Dermis microvascular lymphatic vessel endothelial cell (primary cell): ENCODE measurements at regions not wholly inside any gene's neighbourhood (a gene's known extent, or its start where the extent isn't known, plus 50 kb on each side); places are given as distances from the start of the nearest gene placed in this dataset.
A peak's percentile ranks its signal among the peaks of the same experiment; 100 is the strongest.

Experiments used
- DNase-seq, 2 donors: peaks; one replicate each; pipeline versions ENCODE4 v3.0.0 to v3.0.0-alpha.2; 2010; ENCODE audit warnings: low read depth in 2 of 2

DNA sequence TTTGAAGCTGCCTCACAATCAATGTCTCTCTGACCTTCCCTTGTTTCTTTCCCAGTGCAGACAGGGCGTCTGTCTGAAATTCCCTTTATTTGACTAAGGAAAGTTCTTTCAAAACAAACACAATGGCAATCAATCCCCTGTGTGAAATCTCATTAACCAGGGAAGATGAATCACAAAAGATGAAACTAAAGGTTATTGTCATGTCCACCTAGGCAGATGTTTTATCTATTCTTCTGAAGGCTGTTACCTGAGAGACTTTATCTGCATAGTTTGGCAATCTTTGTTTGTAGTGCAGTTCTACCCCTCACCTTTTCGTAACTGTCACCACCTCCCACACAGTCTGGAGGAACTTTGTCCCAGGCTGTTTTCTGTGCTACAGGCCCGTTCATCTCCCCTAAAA, 217.5 kb upstream of the RIOK2 start:
- DNase-seq, result no peak

GRCh38 chr5:97405941-97406340, 222.9 kb upstream of the RIOK2 start:
- no peak for DNase-seq

GRCh38 chr5:97406946-97407676, 224.1 kb upstream of the RIOK2 start:
- DNase-seq, result no peak

DNA sequence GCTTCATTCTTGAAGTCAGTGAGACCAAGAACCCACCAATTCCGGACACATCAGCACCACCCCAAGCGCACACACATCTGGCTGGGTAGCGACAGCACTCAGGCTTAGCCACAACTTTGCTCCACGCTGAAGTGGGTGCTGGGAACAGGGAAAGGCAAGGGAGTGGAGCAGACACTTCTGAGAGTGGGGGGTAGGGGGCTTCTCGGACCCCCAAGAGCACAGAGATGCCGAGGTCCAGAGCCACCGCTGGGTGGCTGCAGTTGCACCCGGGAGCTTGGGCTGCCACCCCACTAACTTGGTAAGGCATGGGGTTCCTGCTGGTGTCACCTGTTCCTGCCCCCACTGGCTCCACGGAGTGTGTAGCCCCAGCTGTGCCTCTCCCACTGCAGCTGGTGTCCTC, 225.3 kb upstream of the RIOK2 start:
- no peak for DNase-seq

- no peak for DNase-seq
Observed at GRCh38 chr5:97412959-97413358, 229.9 kb upstream of the RIOK2 start.

DNA sequence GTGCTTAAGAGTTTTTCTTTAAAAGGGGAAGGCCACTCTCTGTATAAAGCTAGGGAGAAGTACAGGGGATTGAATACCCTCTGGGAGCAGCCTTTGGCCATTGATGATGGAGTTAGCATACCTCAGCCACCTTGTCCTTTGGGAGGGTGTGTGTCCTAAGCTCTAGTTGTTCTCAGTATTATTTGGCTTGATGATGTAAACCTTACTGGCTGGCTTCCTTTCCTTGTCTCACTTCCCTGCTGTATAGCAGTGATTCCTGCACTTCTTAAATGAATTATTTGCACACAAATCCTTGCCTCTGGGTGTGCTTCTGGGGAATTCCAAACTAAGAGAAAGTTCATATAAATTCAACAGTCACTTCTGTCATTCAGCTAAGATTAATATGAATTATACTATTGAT, 234.9 kb upstream of the RIOK2 start:
- DNase-seq, result no peak

GRCh38 chr5:97418462-97418861, 235.4 kb upstream of the RIOK2 start:
- no peak for DNase-seq

- no peak for DNase-seq
Observed at GRCh38 chr5:97420646-97421045, 237.6 kb upstream of the RIOK2 start.

DNA sequence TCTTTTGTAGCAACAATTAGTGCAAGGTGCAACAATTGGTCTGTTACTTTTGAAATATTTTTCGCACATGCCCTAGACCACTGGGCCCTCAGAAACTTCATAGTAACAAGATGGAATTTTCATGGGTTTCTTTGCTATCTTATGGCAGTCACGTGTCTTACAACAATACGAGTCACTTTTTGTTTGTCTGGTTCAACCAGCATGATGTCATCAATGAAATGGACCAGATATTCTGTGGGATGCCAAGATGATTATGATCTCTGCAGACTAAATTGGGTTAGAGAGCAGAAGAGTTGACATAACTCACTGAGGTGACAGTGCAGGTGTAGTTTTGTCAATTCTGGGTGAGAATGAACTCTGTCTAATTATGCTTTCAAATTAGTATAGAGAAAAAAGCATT, 239.6 kb upstream of the RIOK2 start:
- DNase-seq, result no peak

GRCh38 chr5:97425511-97425910, 242.5 kb upstream of the RIOK2 start:
- peak in 1 of 2 donors; percentile 6 for DNase-seq

DNA sequence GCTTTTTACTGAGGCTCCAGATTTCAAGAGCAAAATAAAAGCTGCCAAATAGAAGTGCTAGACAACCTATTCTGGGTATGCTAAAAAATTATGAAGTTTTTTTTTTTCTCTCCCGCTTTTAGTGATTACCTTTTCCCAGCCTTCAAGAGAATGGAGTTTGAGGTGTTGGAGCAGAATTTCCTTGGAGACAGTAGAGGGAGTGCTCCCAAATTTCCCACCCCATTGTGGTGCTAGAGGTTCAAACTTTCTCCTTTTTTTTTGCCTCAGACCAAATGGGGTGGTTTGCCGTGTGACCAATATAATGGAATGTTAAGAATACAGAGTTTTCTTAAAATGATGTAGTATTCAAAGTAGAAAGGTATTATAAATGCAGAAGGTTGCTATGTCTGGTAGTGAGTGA, 244.2 kb upstream of the RIOK2 start:
- no peak for DNase-seq

GRCh38 chr5:97434021-97434420, 251.0 kb upstream of the RIOK2 start:
- DNase-seq, result no peak

DNA sequence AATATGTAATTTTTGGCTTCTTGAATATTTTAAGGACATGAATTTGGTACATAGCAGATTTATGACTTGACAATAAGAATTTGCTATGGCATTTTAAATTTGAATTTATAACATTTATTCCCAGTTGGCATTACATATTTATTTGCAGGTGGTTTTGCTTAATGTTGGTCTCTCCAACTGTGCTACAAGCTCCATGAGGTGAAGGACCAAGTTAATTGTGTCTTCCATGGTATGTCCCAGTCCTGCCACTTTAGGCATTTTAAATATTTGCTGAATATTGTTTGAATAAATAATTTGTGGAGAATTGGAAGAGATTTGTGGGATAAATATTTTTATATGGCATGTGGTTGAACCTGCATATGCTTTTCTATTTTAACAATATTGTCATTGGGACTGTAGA, 253.4 kb upstream of the RIOK2 start:
- no peak for DNase-seq

GRCh38 chr5:97443740-97444139, 260.7 kb upstream of the RIOK2 start:
- DNase-seq, result no peak

GRCh38 chr5:97449172-97449571, 266.1 kb upstream of the RIOK2 start:
- no peak for DNase-seq

DNA sequence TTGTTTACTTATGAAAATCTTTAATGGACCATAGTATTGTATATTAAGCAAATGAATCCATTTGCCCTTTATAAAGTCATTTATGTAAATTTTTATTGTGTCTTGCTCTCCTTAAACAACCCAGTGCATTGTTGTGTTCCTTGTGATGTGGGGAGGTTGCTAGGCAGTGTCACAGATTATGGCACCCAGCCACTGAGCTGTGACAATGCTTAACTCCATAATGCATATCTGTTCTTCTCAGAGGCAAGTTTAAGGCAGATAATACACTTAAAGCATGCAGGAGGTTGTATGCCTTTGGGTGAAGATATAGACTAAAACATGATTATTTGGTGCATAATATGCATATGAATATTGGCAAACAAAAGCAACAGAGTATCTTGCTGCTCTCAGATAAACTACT, 269.6 kb upstream of the RIOK2 start:
- no peak for DNase-seq

DNA sequence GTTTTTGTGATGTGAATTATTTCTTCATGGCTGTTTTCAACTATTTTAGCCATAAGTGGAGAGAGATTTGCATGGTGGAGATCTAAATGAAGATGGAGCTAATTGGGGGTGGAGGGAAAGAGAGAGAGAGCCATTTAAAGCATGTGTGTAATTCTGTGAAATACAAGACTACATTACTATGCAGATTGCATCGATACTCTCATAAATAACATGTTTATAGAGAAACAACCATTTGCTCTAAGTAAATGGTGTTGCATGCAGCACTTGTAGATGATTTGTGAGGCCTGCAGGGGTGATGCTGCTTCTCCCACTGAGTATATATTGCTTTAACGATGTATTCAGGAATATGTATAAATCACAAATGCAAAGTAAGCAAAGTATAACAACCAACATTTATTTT, 270.2 kb upstream of the RIOK2 start:
- DNase-seq, result no peak

- no peak for DNase-seq
Observed at GRCh38 chr5:97454015-97454414, 271.0 kb upstream of the RIOK2 start.

DNA sequence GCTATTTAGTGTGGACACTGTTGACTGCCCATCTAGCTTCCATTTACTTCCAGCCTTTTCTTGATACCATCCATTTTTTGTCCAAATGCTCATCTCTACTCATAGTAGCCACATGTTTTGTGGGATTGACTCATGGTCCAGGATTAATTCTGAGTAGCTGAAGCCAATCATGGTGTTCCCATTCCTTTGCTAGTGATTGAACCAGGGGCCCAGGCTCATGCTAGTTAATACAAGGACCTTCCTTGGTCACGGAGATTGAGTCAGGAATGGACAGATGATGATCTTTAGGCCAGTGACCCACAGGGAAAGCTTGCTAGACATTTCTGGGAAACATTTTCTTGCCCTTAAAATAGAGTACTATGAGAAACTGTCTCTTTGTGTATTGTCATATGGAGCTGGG, 272.9 kb upstream of the RIOK2 start:
- DNase-seq, result no peak

GRCh38 chr5:97458851-97459250, 275.8 kb upstream of the RIOK2 start:
- no peak for DNase-seq

DNA sequence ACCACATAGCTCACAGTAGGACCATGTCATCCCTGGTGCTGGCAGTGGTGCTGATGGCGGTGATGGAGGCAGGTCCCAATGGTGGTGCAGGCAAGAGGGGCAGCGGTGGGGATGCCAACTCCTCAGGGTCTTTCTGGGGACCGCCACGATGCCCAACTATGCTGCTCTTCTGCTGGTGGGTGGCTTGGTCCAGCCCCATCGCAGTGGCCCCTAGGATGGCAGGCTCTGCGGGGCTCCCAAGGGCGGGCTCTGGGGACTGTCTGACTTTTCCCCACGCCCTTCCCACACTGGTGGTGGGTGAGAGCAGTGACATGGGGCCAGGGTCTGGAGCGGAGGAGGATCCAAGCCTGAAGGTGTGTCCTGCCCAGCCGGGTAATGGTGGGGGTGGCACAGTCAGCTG, 288.9 kb upstream of the RIOK2 start:
- no peak for DNase-seq

- no peak for DNase-seq
Observed at GRCh38 chr5:97475847-97476246, 292.8 kb upstream of the RIOK2 start.

DNA sequence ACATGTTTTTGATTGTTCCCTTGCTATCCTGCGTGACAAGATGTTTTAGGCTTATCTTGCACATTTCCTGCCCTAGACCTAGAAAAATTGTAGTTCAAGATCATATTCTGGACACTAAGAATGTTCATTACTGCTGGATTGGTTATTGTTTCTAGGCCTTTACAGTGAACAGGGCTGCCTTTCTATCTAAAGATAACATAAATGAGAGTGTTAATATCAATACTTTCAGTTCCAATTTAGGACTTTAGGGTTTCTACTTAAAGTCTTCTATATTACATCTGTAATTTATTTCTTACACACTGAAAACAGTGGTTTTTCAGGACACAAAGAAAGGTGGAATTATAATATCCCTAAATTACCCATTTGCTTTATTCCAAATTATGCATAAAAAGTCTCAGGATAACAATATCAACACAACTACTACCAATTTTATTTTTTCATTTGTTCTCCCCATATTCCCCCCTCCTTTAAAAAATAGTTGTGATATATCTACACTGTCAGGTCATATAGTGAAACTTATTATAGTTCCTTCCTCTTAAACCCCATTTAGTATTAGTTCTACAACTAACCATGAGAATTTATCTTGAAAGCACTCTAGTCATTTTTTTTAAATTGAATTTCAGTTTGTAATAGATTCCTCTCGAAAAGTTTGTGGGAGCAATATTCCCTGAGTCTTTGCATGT, 293.9 kb upstream of the RIOK2 start:
- DNase-seq, result no peak

DNA sequence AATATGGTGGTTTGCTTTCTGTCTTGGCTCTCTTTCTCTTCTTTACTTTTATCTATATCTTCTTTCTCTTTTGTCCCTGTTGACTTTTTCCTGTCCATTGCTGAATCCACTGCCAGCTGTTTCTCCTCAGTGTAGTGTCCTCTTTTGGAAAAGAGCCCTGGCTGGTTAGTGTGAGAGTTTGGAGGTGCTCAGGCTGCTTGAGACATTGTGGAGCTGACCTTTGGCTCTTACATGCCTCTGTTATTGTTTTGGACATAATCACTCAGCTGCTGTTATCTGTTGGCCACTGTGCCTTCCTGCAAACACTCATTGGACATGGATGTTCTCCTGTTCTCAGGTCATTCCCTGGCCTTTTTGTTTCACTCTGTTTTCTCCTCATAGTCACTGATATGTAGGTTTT, 295.4 kb upstream of the RIOK2 start:
- DNase-seq, result no peak
